LNCaP clone FGC (cell line): ENCODE measurements at regions not wholly inside any gene's neighbourhood (a gene's known extent, or its start where the extent isn't known, plus 50 kb on each side); places are given as distances from the start of the nearest gene placed in this dataset.

ENCODE experiments used
- DNase-seq: peaks from one replicate; pipeline ENCODE4 v3.0.0-alpha.2; 2011; ENCODE audit warnings: low read depth
- H3K4me3 ChIP-seq: 2 replicates; pipeline ENCODE4 v1.5.1; 2011; ENCODE audit warnings: mild to moderate bottlenecking, low read depth, low read length, control low read depth
- CTCF ChIP-seq: IDR thresholded peaks from 2 replicates; pipeline ENCODE4 v1.5.1; 2012; ENCODE audit warnings: mild to moderate bottlenecking; ENCODE audit not compliant: control insufficient read depth, insufficient read depth; ENCODE audit errors: extremely low read depth

- no peak overlapping the region for H3K4me3 ChIP-seq
- no peak for TF ChIP-seq CTCF
- no peak for DNase-seq
Observed at GRCh38 chr4:83679254-83679653, 143.3 kb downstream of the GPAT3 start.

GRCh38 chr4:83677656-83678055 lies 141.7 kb downstream of the GPAT3 start:
- DNase-seq: no peak
- TF ChIP-seq CTCF: no peak
- H3K4me3 ChIP-seq: no peak overlapping the region

GRCh38 chr4:83664741-83665140 lies 128.8 kb downstream of the GPAT3 start:
- no peak overlapping the region for H3K4me3 ChIP-seq
- DNase-seq: no peak
- no peak for TF ChIP-seq CTCF

- DNase-seq: no peak
- no peak overlapping the region for H3K4me3 ChIP-seq
- TF ChIP-seq CTCF: no peak
Observed at GRCh38 chr4:83664071-83664470, 128.2 kb downstream of the GPAT3 start.

- no peak for TF ChIP-seq CTCF
- DNase-seq: no peak
Observed at GRCh38 chr4:83662204-83662603, 126.3 kb downstream of the GPAT3 start.

GRCh38 chr4:83661359-83661758 lies 125.5 kb downstream of the GPAT3 start:
- DNase-seq: no peak
- no peak for TF ChIP-seq CTCF
- no peak overlapping the region for H3K4me3 ChIP-seq

More at GRCh38 chr4:83662204-83662603, 126.3 kb downstream of the GPAT3 start:
- H3K4me3 ChIP-seq: no peak overlapping the region

- TF ChIP-seq CTCF: no peak
- DNase-seq: no peak
- H3K4me3 ChIP-seq: no peak overlapping the region
Observed at GRCh38 chr4:83660578-83660977, 124.7 kb downstream of the GPAT3 start.
